ENCODE measurements at regions not wholly inside any gene's neighbourhood (a gene's known extent, or its start where the extent isn't known, plus 50 kb on each side); places are given as distances from the start of the nearest gene placed in this dataset.
A peak's percentile ranks its signal among the peaks of the same experiment; 100 is the strongest.
"Not testable (repeated sequence)": the region's sequence is repeated elsewhere in the genome, so short reads cannot be mapped to it uniquely, and the experiment has no call there.

- DNase-seq; H3K4me3 ChIP-seq; H3K27me3 ChIP-seq; H3K9me3 ChIP-seq; H3K27ac ChIP-seq; intact Hi-C loops (cut with DNase I; ENCODE audit: low total_unique reads); H3K36me3 ChIP-seq (ENCODE audit: low read depth, missing control alignments): not testable (repeated sequence)
- 79 to 89% methylated on average over 4 to 18 of the region's 18 CpGs for WGBS, 2 donors
- peak in 1 of 3 experiments; percentile 21 for TF ChIP-seq CTCF (IDR thresholded peaks at IDR 0.05)
- peaks cover 27% of the 10 kb centered on the region for H3K4me1 ChIP-seq
These were observed 148.8 kb downstream of the NPIPB11 start for GRCh38 chr16:29257419-29258336.

- Histone ChIP-seq H3K9me3 (no peaks in the 10 kb centered on the region), H3K4me1 (peaks cover 23% of the 10 kb centered on the region), H3K27ac (no peak overlapping the region), H3K4me3 (no peak overlapping the region), H3K36me3 (ENCODE audit: low read depth, missing control alignments) (no peaks in the 10 kb centered on the region), H3K27me3 (no peaks in the 10 kb centered on the region)
- 84 to 89% methylated on average over 27 of the region's 27 CpGs for WGBS, 2 donors
- intact Hi-C loops (cut with DNase I; ENCODE audit: low total_unique reads) = no loop called here
- TF ChIP-seq CTCF (IDR thresholded peaks at IDR 0.05) = no peak
- no peak for TF ChIP-seq POLR2A (IDR thresholded peaks at IDR 0.05)
- DNase-seq = no peak
These were observed 150.0 kb downstream of the NPIPB11 start for GRCh38 chr16:29256501-29256981.

DNA sequence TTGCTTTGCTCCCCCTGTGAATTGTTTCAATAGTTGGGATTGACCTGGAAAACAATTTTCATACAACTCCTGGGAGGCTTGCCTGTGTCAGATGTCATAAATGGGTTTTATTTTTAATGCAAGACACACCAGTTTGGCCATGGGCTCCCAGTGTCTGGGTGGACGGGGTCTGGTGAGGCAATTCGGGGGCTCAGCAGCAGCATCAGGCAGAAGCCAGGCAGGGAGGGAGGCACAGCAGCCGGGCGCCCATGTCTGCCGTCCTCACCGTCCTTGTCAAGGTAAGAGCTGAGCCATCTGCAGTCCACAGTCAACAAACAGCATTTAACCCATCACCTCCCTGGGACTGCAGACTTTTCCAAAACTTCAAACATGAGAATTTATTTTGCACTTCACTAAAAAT, 150.6 kb downstream of the NPIPB11 start:
- DNase-seq; intact Hi-C loops (cut with DNase I; ENCODE audit: low total_unique reads); H3K27ac ChIP-seq: not testable (repeated sequence)

DNA sequence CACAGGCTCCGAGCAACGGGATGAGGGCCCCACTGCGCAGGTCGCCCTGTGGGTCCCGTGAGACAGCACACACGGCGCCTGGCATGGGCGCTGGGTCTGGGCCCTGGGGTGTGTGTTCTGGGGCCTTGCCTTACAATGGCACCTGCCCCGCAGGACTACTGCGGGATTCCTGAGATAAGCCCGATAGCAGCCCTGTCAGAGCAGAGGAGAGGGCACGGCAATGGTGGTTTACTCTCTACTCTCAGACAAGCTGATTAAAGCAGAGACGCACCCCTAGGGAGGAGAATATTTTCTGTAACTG, 151.1 kb downstream of the NPIPB11 start:
- intact Hi-C loops (cut with DNase I; ENCODE audit: low total_unique reads); H3K4me3 ChIP-seq; DNase-seq; H3K36me3 ChIP-seq (ENCODE audit: low read depth, missing control alignments); H3K27ac ChIP-seq; H3K9me3 ChIP-seq; H3K27me3 ChIP-seq: not testable (repeated sequence)
- 51 to 71% methylated on average over 5 to 10 of the region's 13 CpGs for WGBS, 2 donors
- H3K4me1 ChIP-seq = peaks cover 15% of the 10 kb centered on the region

More for the DNA sequence above, 150.6 kb downstream of the NPIPB11 start:
- not testable (repeated sequence) for H3K9me3 ChIP-seq; H3K36me3 ChIP-seq (ENCODE audit: low read depth, missing control alignments); H3K4me3 ChIP-seq; H3K27me3 ChIP-seq
- 61 to 64% methylated on average over 6 of the region's 6 CpGs for WGBS, 2 donors
- peaks cover 18% of the 10 kb centered on the region for H3K4me1 ChIP-seq

DNA sequence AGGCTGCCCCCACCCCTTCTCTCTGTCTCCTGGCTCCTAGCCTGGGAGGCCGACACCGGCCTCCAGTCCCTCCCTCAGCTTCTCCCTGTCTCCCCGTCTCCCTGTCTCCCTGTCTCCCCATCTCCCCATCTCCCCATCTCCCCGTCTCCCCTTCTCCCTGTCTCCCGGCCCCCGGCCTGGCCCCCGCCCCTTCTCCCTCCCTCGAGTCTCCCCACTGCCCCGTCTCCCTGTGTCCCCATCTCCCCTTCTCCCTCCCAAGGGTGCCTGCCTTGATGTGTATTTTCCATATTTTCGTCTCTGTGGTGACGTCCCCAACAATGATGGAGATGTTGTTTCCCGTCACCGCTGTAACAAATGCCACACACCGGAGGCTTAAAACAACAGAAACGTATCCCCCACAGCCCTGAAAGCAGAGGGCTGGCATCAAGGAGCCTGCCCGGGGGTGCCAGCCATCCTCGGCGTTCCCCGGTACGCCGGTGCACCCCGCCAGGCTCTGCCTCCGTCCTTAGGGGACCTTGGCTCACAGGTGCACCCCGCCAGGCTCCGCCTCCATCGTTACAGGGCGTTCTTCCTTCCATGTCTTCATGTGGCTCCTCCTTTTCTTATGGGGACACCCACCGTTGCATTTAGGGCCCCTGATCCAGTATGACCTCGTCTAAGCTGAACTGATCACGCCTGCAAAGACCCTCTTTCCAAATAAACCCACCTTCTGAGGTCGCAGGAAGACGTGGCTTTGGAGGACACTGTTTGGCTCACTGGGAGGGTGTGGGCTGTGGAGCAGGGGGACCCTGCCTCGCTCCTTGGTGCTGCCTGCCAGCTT, 151.6 kb downstream of the NPIPB11 start:
- Histone ChIP-seq H3K4me3 (no peak overlapping the region), H3K4me1 (peaks cover 11% of the 10 kb centered on the region), H3K9me3 (no peaks in the 10 kb centered on the region), H3K27me3 (no peaks in the 10 kb centered on the region), H3K27ac (no peak overlapping the region), H3K36me3 (ENCODE audit: low read depth, missing control alignments) (no peaks in the 10 kb centered on the region)
- no peak for DNase-seq
- WGBS, 2 donors = 89% methylated on average over 29 to 32 of the region's 33 CpGs
- intact Hi-C loops (cut with DNase I; ENCODE audit: low total_unique reads) = no loop called here
- TF ChIP-seq POLR2A (IDR thresholded peaks at IDR 0.05) (no peak), CTCF (IDR thresholded peaks at IDR 0.05) (no peak)

DNA sequence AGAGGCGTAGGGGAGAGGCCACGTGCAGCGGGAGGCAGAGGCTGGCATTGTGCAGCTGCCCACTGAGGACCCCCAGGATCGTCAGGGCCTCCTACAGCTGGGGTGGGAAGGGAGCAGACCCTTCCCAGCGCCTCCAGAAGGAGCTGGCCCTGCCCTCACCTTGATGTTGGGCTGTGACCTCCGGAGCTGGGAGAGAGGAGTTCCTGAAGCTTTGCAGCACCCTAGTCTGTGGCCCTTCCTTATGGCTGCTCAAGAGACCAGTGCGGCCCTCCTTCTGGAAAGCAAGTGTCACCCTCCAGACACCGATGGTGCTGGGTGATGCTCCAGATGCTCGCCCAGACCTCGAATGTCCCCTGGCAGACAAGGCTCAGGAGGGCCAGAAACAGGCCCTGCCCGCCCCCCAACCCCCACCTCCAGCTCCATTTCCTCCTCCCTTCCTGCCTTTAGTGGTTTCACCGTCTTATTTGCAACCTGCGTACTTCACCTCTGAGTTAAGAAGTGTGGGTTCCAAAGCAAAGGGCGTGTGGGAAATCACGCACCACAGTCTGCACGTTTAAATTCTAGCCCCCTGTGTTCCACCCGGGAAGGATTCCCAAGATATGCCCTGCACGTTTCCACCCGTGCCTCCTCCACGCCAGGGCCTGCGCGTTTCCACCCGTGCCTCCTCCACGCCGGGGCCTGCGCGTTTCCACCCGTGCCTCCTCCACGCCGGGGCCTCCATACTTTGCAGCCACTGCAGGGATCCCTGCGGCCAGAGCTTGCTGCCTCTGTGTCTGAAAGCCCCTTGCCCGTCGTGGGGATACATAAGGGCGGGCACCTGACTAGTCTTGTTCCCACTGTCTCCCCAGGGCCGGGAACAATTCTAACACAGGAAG, 152.6 kb downstream of the NPIPB11 start:
- H3K4me3 ChIP-seq; intact Hi-C loops (cut with DNase I; ENCODE audit: low total_unique reads); H3K27ac ChIP-seq; H3K4me1 ChIP-seq; DNase-seq; H3K27me3 ChIP-seq; H3K36me3 ChIP-seq (ENCODE audit: low read depth, missing control alignments); H3K9me3 ChIP-seq: not testable (repeated sequence)
- 77 to 91% methylated on average over 23 to 35 of the region's 35 CpGs for whole genome bisulfite sequencing, 2 donors

GRCh38 chr16:29253066-29253590, 153.4 kb downstream of the NPIPB11 start:
- H3K4me1 ChIP-seq; H3K27ac ChIP-seq; H3K9me3 ChIP-seq; H3K36me3 ChIP-seq (ENCODE audit: low read depth, missing control alignments); intact Hi-C loops (cut with DNase I; ENCODE audit: low total_unique reads); H3K4me3 ChIP-seq; DNase-seq; H3K27me3 ChIP-seq: not testable (repeated sequence)
- 82 to 95% methylated on average over 4 to 6 of the region's 7 CpGs for WGBS, 2 donors

- H3K4me1 ChIP-seq; H3K9me3 ChIP-seq; H3K27ac ChIP-seq; H3K4me3 ChIP-seq; DNase-seq; intact Hi-C loops (cut with DNase I; ENCODE audit: low total_unique reads); H3K36me3 ChIP-seq (ENCODE audit: low read depth, missing control alignments); H3K27me3 ChIP-seq: not testable (repeated sequence)
- WGBS, 2 donors = 88 to 90% methylated on average over 14 of the region's 14 CpGs
These were observed 154.2 kb downstream of the NPIPB11 start for GRCh38 chr16:29252311-29252710.

Data from testis (tissue), 2 donors.